ENCODE measurements at regions not wholly inside any gene's neighbourhood (a gene's known extent, or its start where the extent isn't known, plus 50 kb on each side); places are given as distances from the start of the nearest gene placed in this dataset.

DNA sequence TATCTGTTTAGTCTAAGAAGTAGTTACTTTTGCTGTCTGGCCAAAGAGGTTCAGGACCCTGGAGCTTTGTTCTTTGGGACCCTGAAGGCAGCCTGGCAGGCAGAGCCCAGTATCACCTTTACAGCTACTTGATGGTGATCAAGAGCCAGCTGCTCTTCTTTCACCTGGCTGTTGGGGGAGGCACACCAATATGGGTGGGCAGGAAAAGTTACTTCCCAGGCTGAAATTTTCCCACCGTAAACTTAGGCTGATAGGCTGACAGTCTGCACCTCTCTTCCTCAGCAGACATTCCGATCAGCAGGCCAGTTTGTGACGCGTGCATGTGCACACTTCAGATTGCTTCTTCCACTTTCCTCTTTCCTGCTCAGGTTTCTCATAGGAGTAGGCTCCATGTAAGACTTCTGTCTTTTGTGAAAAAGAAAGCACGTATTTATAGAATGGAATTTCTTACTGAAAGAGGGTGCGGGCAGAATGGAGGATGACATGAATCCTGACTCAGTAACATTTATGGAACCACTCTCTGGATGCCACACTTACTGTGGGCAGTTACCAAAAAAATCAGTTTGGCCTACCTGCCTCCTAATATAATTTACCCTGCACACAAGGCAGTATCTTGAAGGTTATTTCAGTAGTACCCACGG is 223.9 kb upstream of the DMRT1 start:
- Histone ChIP-seq H3K9me3 (replicated peaks; ENCODE audit: control insufficient read depth, insufficient read depth, low read length) (no peaks in the 10 kb centered on the region), H3K79me2 (ENCODE audit: control insufficient read depth, insufficient read depth, low read length) (no peaks in the 10 kb centered on the region), H2AFZ (ENCODE audit: control insufficient read depth, low read depth, low read length) (no peak overlapping the region), H3K4me2 (ENCODE audit: control insufficient read depth, insufficient read depth) (no peak overlapping the region), H3K4me1 (ENCODE audit: control insufficient read depth, insufficient read depth, low read length) (no peaks in the 10 kb centered on the region), H4K20me1 (ENCODE audit: control insufficient read depth, insufficient read depth) (no peaks in the 10 kb centered on the region), H3K27me3 (replicated peaks in 1 of 2; ENCODE audit: control insufficient read depth in 2 of 2, insufficient read depth in 2 of 2, low read length in 1 of 2) (no peaks in the 10 kb centered on the region; a peak in 1 of 4 replicates), H3K27ac (ENCODE audit: control insufficient read depth, insufficient read depth) (no peak overlapping the region), H3K4me3 (no peak overlapping the region), H3K9ac (ENCODE audit: control insufficient read depth, insufficient read depth, low read length) (no peak overlapping the region), H3K36me3 (ENCODE audit: control insufficient read depth in 2 of 2, insufficient read depth in 2 of 2, low read length in 1 of 2) (no peaks in the 10 kb centered on the region)
- ChIA-PET RAD21 (ENCODE audit: unreplicated experiment) (no interaction called here), POLR2A (no interaction called here), SMC1A (ENCODE audit: uncharacterized antibody, unreplicated experiment) (no interaction called here), CTCF (interaction anchor here (0.6 to 1.7 kb wide), 4 partner anchors 273 to 392 kb away, joined by 3 to 5 read pairs (median 4); no protein-coding TSS in a partner anchor)
- 36% methylated on average over 7 of the region's 7 CpGs for WGBS (ENCODE audit: insufficient coverage, insufficient replicate concordance, low lambda C conversion rate, missing lambda C conversion rate)
- no peak for DNase-seq (ENCODE audit: low read depth, low spot score)
- no TSS peak for BruUV-seq (replicated peaks)
- in situ Hi-C loops (cut with MboI), result no loop called here
- intact Hi-C loops (cut with micrococcal nuclease; ENCODE audit: unreplicated experiment), result no loop called here
- FAIRE-seq, result no peak
- TF ChIP-seq NFIC (IDR thresholded peaks at IDR 0.05; ENCODE audit: low read depth, low read length) (no peak), FOXK2 (IDR thresholded peaks at IDR 0.05) (no peak), ZNF622 (IDR thresholded peaks at IDR 0.05) (no peak), WRNIP1 (IDR thresholded peaks at IDR 0.05; ENCODE audit: borderline replicate concordance, low read depth, low read length) (no peak), FOXM1 (IDR thresholded peaks at IDR 0.05; ENCODE audit: low read depth, low read length) (no peak)
- TF ChIP-seq, protein P1, sequence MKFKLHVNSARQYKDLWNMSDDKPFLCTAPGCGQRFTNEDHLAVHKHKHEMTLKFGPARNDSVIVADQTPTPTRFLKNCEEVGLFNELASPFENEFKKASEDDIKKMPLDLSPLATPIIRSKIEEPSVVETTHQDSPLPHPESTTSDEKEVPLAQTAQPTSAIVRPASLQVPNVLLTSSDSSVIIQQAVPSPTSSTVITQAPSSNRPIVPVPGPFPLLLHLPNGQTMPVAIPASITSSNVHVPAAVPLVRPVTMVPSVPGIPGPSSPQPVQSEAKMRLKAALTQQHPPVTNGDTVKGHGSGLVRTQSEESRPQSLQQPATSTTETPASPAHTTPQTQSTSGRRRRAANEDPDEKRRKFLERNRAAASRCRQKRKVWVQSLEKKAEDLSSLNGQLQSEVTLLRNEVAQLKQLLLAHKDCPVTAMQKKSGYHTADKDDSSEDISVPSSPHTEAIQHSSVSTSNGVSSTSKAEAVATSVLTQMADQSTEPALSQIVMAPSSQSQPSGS (IDR thresholded peaks at IDR 0.05; ENCODE audit: low read length), result no peak
- ATAC-seq, result no peak

DNA sequence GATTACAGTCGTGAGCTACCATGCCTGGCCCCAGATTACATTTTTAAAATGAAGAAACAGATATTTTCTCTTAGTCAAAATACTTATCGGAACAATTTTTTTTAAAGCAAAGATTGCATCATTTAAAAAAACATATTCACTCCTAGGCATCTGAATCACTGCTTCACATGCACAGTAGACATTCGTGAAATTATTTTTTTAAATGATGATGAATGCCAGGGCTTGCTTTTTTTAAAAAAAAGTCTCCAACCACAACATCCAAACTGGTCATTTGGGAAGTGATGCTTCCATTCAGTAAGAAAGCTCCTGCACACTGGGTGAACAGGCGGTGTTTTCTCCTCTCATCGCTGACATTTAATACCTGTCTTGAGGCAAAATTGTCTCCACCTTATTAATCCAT is 223.0 kb upstream of the DMRT1 start:
- DNase-seq (ENCODE audit: low read depth, low spot score) (no peak), FAIRE-seq (no peak), ATAC-seq (no peak)
- CTCF ChIA-PET, result interaction anchor here (1.3 to 1.7 kb wide), 2 partner anchors 386 to 391 kb away, joined by 3 to 5 read pairs; no protein-coding TSS in a partner anchor
- Histone ChIP-seq H4K20me1 (ENCODE audit: control insufficient read depth, insufficient read depth) (no peaks in the 10 kb centered on the region), H3K79me2 (ENCODE audit: control insufficient read depth, insufficient read depth, low read length) (no peaks in the 10 kb centered on the region), H3K4me2 (ENCODE audit: control insufficient read depth, insufficient read depth) (no peak overlapping the region), H3K27me3 (replicated peaks in 1 of 2; ENCODE audit: control insufficient read depth in 2 of 2, insufficient read depth in 2 of 2, low read length in 1 of 2) (no peaks in the 10 kb centered on the region; a peak in 1 of 4 replicates), H3K4me1 (ENCODE audit: control insufficient read depth, insufficient read depth, low read length) (no peaks in the 10 kb centered on the region), H3K9ac (ENCODE audit: control insufficient read depth, insufficient read depth, low read length) (no peak overlapping the region), H3K9me3 (replicated peaks; ENCODE audit: control insufficient read depth, insufficient read depth, low read length) (no peaks in the 10 kb centered on the region), H2AFZ (ENCODE audit: control insufficient read depth, low read depth, low read length) (no peak overlapping the region), H3K36me3 (ENCODE audit: control insufficient read depth in 2 of 2, insufficient read depth in 2 of 2, low read length in 1 of 2) (no peaks in the 10 kb centered on the region), H3K27ac (ENCODE audit: control insufficient read depth, insufficient read depth) (no peak overlapping the region), H3K4me3 (no peak overlapping the region)
- POLR2A ChIA-PET, result no interaction called here
- no TSS peak for BruUV-seq (replicated peaks)
- RAD21 ChIA-PET (ENCODE audit: unreplicated experiment), result no interaction called here
- intact Hi-C loops (cut with micrococcal nuclease; ENCODE audit: unreplicated experiment) (no loop called here), in situ Hi-C loops (cut with MboI) (no loop called here)
- SMC1A ChIA-PET (ENCODE audit: uncharacterized antibody, unreplicated experiment), result interaction anchor here (1.0 kb wide), 1 partner anchor 271 kb away, joined by 3 read pairs; no protein-coding TSS in a partner anchor
- WGBS (ENCODE audit: insufficient coverage, insufficient replicate concordance, low lambda C conversion rate, missing lambda C conversion rate), result 52% methylated on average over 5 of the region's 5 CpGs
- TF ChIP-seq, protein P2, sequence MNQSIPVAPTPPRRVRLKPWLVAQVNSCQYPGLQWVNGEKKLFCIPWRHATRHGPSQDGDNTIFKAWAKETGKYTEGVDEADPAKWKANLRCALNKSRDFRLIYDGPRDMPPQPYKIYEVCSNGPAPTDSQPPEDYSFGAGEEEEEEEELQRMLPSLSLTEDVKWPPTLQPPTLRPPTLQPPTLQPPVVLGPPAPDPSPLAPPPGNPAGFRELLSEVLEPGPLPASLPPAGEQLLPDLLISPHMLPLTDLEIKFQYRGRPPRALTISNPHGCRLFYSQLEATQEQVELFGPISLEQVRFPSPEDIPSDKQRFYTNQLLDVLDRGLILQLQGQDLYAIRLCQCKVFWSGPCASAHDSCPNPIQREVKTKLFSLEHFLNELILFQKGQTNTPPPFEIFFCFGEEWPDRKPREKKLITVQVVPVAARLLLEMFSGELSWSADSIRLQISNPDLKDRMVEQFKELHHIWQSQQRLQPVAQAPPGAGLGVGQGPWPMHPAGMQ (IDR thresholded peaks at IDR 0.05; ENCODE audit: borderline replicate concordance), result no peak
- TF ChIP-seq IKZF1 (conservative IDR thresholded peaks at IDR 0.05), result no peak
- no peak for TF ChIP-seq HCFC1 (IDR thresholded peaks at IDR 0.05; ENCODE audit: low read length)
- no peak for TF ChIP-seq PAX5 (IDR thresholded peaks at IDR 0.05; ENCODE audit: borderline replicate concordance, low read depth, low read length)
- TF ChIP-seq, protein P3, sequence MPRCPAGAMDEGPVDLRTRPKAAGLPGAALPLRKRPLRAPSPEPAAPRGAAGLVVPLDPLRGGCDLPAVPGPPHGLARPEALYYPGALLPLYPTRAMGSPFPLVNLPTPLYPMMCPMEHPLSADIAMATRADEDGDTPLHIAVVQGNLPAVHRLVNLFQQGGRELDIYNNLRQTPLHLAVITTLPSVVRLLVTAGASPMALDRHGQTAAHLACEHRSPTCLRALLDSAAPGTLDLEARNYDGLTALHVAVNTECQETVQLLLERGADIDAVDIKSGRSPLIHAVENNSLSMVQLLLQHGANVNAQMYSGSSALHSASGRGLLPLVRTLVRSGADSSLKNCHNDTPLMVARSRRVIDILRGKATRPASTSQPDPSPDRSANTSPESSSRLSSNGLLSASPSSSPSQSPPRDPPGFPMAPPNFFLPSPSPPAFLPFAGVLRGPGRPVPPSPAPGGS (IDR thresholded peaks at IDR 0.05; ENCODE audit: borderline replicate concordance, insufficient read depth, low read depth, low read length, poor library complexity, severe bottlenecking), result no peak

All from GM12878 (cell line).